GM18951 (cell line): ENCODE measurements at regions not wholly inside any gene's neighbourhood (a gene's known extent, or its start where the extent isn't known, plus 50 kb on each side); places are given as distances from the start of the nearest gene placed in this dataset.
"Not testable (repeated sequence)": the region's sequence is repeated elsewhere in the genome, so short reads cannot be mapped to it uniquely, and the experiment has no call there.

Source experiments
- POLR2A ChIP-seq: IDR thresholded peaks from 4 replicates; pipeline ENCODE4 v1.6.1; 2011; ENCODE audit warnings: mild to moderate bottlenecking; ENCODE audit not compliant: insufficient read length, insufficient read depth; ENCODE audit errors: extremely low read depth
- in situ Hi-C: fragments of 300-500 bp; cut with MboI; formaldehyde crosslinking; loops from one replicate; pipeline ENCODE4 v1.12.0; 2022; ENCODE audit warnings: low sequenced_read_pairs, mixed read lengths, inconsistent platforms; ENCODE audit not compliant: unreplicated experiment

DNA sequence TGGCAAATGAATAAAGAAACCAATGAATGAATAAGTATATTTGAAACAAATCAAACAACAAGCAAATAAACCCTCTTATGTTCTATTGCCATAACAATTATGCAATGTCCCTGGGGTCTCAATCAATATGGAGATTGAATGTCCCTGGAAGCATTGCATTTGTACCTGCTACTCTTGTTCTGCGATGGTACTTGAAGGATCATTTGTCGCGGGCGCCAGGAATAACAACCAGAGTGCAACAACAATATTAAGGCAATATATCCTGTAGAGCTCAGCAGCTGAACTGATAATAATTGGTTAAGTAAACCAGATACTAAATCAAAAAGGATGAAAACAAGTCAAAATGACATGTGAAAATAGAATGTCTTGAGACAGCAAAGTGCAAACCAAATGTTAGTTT is 1001.9 kb upstream of the NUDT12 start:
- in situ Hi-C loops = no loop called here
- no peak for TF ChIP-seq POLR2A

DNA sequence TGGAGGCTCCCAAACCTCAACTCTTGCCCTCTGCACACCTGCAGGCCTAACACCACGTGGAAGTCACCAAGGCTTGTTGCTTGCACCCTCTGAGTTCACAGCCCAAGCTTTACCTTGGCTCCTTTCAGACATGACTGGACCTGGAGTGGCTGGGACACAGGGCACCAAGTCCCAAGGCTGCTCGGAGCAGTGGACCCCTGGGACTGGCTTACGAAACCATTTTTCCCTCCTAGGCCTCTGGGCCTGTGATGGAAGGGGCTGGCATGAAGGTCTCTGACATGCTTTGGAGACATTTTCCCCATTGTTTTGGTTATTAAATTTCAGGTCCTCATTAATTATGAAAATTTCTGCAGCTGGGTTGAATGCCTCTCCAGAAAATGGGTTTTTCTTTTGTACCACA is 994.4 kb upstream of the NUDT12 start:
- in situ Hi-C loops = no loop called here
- TF ChIP-seq POLR2A = no peak

DNA sequence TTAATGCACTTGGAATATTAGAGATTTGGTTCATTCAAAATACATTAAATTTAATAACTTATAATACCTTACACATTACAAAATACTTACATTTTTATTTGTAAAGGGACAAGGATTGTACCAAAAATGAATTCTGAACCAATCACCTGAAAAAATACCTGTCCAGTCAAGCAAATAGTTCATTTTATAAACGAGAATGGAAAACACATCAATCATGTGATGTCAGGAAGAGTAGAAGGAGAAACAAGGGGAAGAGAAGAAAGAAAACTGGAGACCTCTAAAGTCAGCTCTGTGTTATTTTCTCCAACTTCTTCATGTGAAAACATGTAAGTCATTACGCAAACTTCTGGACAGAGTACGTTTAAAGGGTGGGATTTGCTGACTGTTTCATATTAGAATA is 989.0 kb upstream of the NUDT12 start:
- in situ Hi-C loops = no loop called here
- TF ChIP-seq POLR2A = no peak

DNA sequence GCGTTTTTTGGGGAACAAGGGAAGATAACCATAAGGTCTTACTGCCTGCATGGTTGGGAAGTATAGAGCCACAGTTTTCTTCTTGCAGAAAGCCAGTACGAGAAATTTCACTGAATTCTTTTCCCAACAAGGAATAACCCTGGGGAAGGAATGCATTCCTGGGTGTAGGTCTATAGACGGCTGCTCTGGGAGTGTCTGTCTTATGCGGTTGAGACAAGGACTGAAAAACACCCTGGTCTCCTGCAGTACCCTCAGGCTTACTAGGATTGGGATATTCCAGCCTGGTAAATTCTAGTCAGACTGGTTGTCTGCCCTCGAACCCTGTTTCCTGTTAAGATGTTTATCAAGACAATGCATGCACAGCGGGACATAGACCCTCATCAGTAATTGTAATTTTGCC is 984.3 kb upstream of the NUDT12 start:
- in situ Hi-C loops = not testable (repeated sequence)

DNA sequence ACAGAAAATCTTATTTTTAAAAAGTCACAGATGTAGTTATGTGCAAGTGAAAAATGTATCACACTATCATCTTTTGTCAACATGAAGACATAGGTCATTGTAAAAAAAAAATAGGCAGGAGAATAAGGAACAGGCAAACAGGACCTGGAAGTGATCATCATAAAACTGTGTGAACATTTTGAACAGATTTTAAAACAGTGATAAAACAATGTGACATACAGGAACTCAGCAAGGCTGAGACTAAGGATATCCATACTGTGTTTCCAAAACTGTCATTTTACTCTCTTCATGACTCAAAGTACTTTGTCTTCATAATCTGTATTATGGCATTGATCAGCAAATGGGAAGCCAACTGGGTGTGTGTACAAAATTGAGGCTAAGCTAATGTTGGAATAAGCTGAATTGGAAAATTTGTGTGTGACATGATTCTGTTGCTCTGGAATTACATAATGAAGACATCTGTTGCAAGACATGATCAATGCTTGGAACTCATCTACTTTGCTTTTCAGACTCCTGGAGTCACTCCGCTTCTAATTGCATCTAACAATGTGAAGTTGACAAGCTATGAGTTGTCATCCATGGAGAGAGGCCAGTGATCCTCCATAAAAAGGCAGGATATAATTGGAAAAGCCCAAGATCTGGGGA is 978.7 kb upstream of the NUDT12 start:
- no peak for TF ChIP-seq POLR2A

DNA sequence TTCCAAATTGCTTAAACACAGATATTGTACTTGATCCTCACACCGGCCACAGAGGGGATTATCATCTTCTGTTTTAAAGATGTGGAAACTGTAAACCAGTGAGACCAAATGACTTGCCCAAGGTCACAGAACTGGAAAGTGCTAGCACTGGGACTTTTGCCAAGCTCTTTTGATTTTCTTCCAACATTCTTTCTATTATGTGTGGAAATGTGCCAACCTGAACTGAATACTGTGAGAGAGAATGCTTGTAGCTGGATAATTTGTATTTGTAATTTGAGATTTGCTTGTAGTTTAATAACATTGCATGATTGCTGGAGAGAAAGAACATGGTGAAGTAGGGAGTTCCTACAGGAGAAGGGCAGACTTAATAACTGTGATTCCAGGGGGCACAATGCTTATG is 977.9 kb upstream of the NUDT12 start:
- in situ Hi-C loops = no loop called here
- TF ChIP-seq POLR2A = no peak

More for the DNA sequence above, 978.7 kb upstream of the NUDT12 start:
- in situ Hi-C loops = no loop called here

DNA sequence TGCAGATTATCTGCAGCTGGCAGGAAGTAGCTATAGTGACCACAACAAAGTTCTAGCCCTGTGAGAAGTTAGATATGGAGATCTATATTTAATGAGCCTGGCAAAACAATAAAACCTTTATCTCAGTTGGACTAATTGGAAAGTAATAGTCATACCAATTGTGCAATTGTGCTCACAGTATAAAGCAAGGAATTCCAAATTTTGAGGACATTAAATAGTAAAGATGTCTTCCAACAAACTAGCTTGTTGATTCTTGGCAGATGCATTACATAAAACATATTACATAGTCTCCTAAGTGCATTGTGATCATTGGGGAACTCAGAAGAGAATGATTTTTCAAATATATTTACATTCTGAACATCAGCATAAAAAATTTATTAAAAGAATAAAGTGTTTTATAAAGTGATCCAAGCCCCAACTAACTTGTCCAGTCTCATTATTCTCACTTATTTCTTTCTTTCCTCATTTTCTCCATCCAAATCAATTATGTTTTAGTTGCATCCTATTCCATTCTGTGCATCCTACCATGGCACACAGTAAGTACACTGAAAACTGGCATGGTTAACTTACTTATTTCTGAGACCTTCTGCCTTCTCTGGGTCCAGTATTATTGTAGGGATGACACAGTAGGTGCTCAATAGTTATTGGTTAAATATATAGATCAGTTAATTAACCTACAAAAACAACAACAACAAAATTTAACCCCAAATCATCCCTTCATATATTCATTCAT is 977.2 kb upstream of the NUDT12 start:
- TF ChIP-seq POLR2A = no peak
- in situ Hi-C loops = no loop called here

DNA sequence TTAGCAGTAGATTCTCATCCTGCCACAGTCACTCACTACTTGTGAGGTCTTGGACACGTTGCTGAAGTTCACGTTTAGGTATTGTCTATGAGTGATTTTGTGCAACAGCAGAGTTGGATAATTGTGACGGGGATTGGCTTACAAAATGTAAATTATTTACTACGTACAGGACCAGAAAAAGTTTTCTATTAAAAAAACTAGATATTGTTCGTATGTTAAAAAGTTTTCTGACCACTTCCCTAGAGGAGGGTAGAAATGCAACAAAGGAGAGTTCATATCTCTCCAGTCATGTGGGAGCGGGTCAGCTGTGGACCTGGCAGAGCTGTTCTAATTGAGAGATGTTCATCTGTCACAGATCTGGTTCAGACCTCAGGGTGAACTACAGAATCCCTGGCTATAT is 976.1 kb upstream of the NUDT12 start:
- in situ Hi-C loops = no loop called here
- TF ChIP-seq POLR2A = no peak

DNA sequence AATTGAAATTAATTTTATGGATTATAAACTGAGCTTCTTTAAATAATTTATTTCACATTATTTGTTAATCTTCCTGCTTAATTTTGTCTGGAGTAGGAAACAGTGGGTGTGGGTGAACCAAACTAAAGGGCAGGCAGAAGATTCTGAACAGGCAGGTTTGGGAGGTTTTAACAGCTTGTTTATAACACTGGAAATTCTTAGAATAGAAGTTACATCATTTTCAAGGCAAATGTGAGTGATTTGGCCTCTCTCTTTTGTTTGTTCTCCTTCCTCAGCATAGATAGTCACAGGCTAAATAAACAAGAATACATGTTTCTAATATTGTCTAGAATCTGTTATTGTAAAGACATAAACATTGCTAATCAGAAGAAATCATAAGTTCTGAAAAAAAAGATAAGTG is 970.9 kb upstream of the NUDT12 start:
- in situ Hi-C loops = no loop called here
- TF ChIP-seq POLR2A = no peak

DNA sequence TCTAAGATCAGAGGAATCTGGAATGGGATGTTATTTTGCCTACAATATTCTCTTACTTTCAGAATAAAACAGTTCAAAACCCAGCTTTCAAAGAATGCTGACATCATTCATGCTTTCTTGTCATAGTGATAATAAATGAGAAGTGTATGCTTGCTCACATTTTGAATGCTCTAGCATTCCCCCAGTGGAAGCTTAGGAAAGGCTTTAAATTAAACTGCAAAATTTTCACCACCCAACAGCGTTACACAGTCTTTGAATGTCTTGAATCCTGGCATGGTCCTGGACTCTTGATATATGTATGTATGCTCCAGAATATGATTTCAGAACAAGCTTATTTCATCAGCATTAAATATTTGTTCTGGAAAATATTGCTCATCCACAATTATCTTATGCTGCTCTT is 964.3 kb upstream of the NUDT12 start:
- in situ Hi-C loops = no loop called here
- no peak for TF ChIP-seq POLR2A

DNA sequence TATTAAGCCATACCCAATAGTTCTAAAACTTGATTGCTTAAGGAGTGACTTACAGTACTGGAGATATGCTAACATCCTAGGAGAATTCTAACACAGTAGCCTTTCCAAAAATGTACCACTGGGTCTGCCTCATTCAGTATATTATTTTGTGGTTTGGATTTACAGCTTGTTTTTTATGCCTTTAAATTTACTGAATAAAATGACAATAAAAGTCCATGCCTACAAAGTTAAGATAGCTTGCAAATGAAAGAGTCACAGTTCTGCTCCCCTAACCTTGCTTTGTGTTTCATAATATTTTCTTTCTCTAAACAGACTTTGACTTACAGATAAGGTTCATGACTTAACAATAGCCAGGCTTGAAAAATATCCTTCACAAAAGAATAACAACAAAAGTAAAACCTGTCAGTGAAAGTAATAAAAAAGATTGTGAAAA is 951.1 kb upstream of the NUDT12 start:
- in situ Hi-C loops = no loop called here
- no peak for TF ChIP-seq POLR2A

DNA sequence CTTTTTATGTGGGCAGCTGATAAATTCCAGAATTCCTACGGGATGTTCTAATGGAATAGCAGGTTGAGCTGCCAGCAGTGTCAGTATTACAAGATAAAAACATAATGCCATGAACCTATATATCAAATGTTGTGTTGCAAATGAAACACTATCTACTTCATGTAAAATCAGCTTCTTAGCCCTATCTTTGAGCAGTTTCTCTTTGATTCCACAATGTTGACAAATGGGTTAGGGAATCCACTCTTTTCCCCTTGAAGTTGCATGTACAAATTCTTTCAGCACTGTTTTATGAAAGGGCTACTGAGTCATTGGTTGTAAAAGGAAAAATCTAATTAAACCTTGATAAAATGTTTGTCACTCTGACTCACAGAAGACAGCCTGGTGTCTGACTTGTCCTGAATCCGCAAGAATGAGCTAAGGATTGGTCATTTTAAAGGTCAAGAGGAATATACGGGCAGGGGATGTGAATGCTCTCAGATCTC is 950.6 kb upstream of the NUDT12 start:
- no peak for TF ChIP-seq POLR2A
- in situ Hi-C loops = no loop called here

DNA sequence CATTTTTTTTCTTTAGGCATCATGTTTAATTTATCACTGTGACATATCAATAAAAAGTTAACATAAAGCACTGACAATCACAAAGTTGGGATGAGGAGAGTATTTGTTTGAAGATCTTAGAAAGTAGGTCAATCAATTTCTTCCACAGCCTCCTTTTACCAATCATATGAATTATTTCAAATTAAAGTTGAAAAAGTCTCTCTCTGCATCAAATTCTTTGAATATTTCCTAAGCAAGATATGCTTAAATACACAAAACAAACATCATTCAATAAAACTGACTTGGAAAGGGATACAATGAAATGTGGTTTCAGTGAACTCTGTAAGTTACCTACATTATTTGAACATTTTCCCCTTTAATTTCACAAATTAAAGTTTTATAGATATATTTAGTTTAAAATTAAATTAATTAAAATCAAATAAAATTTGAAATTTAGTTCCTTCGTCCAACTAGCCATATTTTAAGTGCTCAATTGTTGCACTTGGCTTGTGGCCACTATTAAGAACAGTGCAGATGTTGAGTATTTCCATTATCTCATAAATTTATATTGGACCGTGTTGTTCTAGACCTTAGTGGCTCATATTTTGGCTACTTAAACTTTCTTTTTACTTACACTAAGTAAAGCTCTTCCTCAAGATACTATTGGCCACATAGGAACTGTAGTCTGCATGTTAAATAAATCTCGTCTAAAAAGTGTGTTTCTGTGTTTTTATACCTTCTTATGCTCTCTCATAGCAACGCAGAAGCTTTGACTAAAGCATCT is 949.7 kb upstream of the NUDT12 start:
- in situ Hi-C loops = no loop called here
- no peak for TF ChIP-seq POLR2A

DNA sequence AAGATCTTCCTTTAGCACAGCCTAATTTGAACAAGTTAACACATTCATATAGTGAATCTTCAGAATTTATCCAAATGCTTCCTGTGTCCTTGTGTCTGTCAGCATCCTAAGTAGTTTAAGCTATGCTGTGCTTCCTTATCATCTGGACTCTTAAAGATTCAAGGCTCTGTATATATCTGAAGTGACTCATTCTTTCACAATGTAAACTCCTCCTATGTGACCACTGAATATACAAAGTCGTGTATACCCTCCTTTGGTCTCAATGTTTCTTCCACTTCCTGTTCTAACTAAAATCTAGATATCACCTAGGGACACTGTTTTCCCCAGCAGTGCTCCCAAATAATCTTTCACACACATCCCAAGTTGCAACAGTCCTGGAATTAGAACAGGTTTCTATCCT is 935.7 kb upstream of the NUDT12 start:
- in situ Hi-C loops = no loop called here
- no peak for TF ChIP-seq POLR2A
